SU-DHL-6 (cell line): ENCODE measurements at regions not wholly inside any gene's neighbourhood (a gene's known extent, or its start where the extent isn't known, plus 50 kb on each side); places are given as distances from the start of the nearest gene placed in this dataset.

Experiments
- H2AFZ ChIP-seq: fragments of 200-600 bp; sonication (generic); 2 replicates; pipeline ENCODE4 v1.6.1; 2014; ENCODE audit warnings: low read depth, mild to moderate bottlenecking, moderate library complexity, mixed read lengths, antibody characterized with exemption, low read length; ENCODE audit not compliant: severe bottlenecking
- H3F3A ChIP-seq: fragments of 200-600 bp; shearing (Covaris generic); 2 replicates; pipeline ENCODE4 v1.6.0; 2016; ENCODE audit warnings: antibody characterized with exemption, mild to moderate bottlenecking; ENCODE audit not compliant: insufficient read depth
- H3K27ac ChIP-seq: fragments of 200-600 bp; sonication (generic); 2 replicates; pipeline ENCODE4 v1.5.1; 2016; ENCODE audit warnings: low read depth, mild to moderate bottlenecking, low read length, moderate library complexity, mixed read lengths
- H3K27me3 ChIP-seq: fragments of 200-600 bp; sonication (generic), shearing (Covaris generic); 2 replicates; pipeline ENCODE4 v1.6.0; 2014; ENCODE audit warnings: mild to moderate bottlenecking, low read length
- H3K36me3 ChIP-seq: fragments of 200-600 bp; sonication (generic); 2 replicates; pipeline ENCODE4 v1.6.1; 2014; ENCODE audit warnings: mild to moderate bottlenecking, low read length, mixed read lengths
- H3K4me2 ChIP-seq: fragments of 300-600, 200-600 bp; shearing (Covaris generic), sonication (generic); 2 replicates; pipeline ENCODE4 v1.6.0; 2014; ENCODE audit warnings: low read length, low read depth, mild to moderate bottlenecking; ENCODE audit not compliant: poor library complexity, severe bottlenecking
- H3K4me3 ChIP-seq: fragments of 200-600 bp; sonication (generic); 2 replicates; pipeline ENCODE4 v1.5.1; 2014; ENCODE audit warnings: antibody characterized with exemption, low read length, mild to moderate bottlenecking, mixed read lengths; ENCODE audit not compliant: insufficient read depth, poor library complexity, severe bottlenecking
- H3K79me2 ChIP-seq: fragments of 200-600 bp; sonication (generic); 2 replicates; pipeline ENCODE4 v1.6.1; 2014; ENCODE audit warnings: mild to moderate bottlenecking, low read length, moderate library complexity; ENCODE audit not compliant: insufficient read depth
- H3K9ac ChIP-seq: fragments of 200-600 bp; sonication (generic); 2 replicates; pipeline ENCODE4 v1.7.0; 2014; ENCODE audit warnings: mild to moderate bottlenecking, low read length
- H3K9me2 ChIP-seq: fragments of 200-600 bp; sonication (generic); replicated peaks from 2 replicates; pipeline ENCODE4 v1.6.1; 2014; ENCODE audit warnings: low read length; ENCODE audit not compliant: insufficient read depth
- H3K9me3 ChIP-seq: fragments of 200-600 bp; sonication (generic); 2 replicates; pipeline ENCODE4 v1.6.1; 2014; ENCODE audit warnings: low read length, mixed read lengths; ENCODE audit not compliant: insufficient read depth
- H4K20me1 ChIP-seq: fragments of 200-600 bp; sonication (generic); 2 replicates; pipeline ENCODE4 v1.6.1; 2014; ENCODE audit warnings: low read depth, mild to moderate bottlenecking, antibody characterized with exemption, low read length, moderate library complexity, mixed read lengths
- CTCF ChIP-seq: fragments of 200-600 bp; sonication (generic); IDR thresholded peaks from one replicate; pipeline ENCODE4 v1.5.1; 2017; ENCODE audit warnings: antibody characterized with exemption, mild to moderate bottlenecking, low read length, moderate library complexity; ENCODE audit not compliant: insufficient read depth, poor library complexity, severe bottlenecking
- EZH2phosphoT487 ChIP-seq: fragments of 200-600 bp; sonication (generic), shearing (Covaris generic); conservative IDR thresholded peaks from 2 replicates; pipeline ENCODE4 v1.6.1; 2018; ENCODE audit warnings: mild to moderate bottlenecking, antibody characterized with exemption, low read length, moderate library complexity, mixed read lengths

- no peak overlapping the region for H2AFZ ChIP-seq
- H3K9ac ChIP-seq: no peak overlapping the region
- no peaks in the 10 kb centered on the region for H3K9me3 ChIP-seq
- no peak overlapping the region for H3K27ac ChIP-seq
- TF ChIP-seq CTCF (no peak), EZH2phosphoT487 (no peak)
- no peaks in the 10 kb centered on the region for H3K9me2 ChIP-seq
- no peak overlapping the region for H3K4me2 ChIP-seq
- no peaks in the 10 kb centered on the region for H3K79me2 ChIP-seq
- H3K27me3 ChIP-seq: no peaks in the 10 kb centered on the region
- H3K36me3 ChIP-seq: no peaks in the 10 kb centered on the region
- no peaks in the 10 kb centered on the region for H4K20me1 ChIP-seq
- no peaks in the 10 kb centered on the region for H3F3A ChIP-seq
- no peak overlapping the region for H3K4me3 ChIP-seq
Observed at GRCh38 chr4:178535939-178536579, 1093.8 kb upstream of the AGA start.

GRCh38 chr4:178553201-178553600 lies 1111.0 kb upstream of the AGA start:
- Histone ChIP-seq H3K79me2 (no peaks in the 10 kb centered on the region), H3K9me3 (no peaks in the 10 kb centered on the region), H3K4me3 (no peak overlapping the region), H3K27me3 (no peaks in the 10 kb centered on the region), H3F3A (no peaks in the 10 kb centered on the region), H3K27ac (no peak overlapping the region), H3K36me3 (no peaks in the 10 kb centered on the region), H4K20me1 (no peaks in the 10 kb centered on the region), H3K9me2 (no peaks in the 10 kb centered on the region), H3K4me2 (no peak overlapping the region), H3K9ac (no peak overlapping the region), H2AFZ (no peak overlapping the region)
- TF ChIP-seq CTCF (no peak), EZH2phosphoT487 (no peak)

- no peak overlapping the region for H3K27ac ChIP-seq
- H3K27me3 ChIP-seq: no peaks in the 10 kb centered on the region
- H3K9me2 ChIP-seq: no peaks in the 10 kb centered on the region
- no peaks in the 10 kb centered on the region for H3F3A ChIP-seq
- no peak overlapping the region for H3K4me2 ChIP-seq
- H3K9ac ChIP-seq: no peak overlapping the region
- H3K79me2 ChIP-seq: no peaks in the 10 kb centered on the region
- H3K4me3 ChIP-seq: no peak overlapping the region
- no peaks in the 10 kb centered on the region for H3K36me3 ChIP-seq
- no peak for TF ChIP-seq EZH2phosphoT487
- TF ChIP-seq CTCF: no peak
- no peak overlapping the region for H2AFZ ChIP-seq
- no peaks in the 10 kb centered on the region for H3K9me3 ChIP-seq
- H4K20me1 ChIP-seq: no peaks in the 10 kb centered on the region
Observed at GRCh38 chr4:178554352-178554751, 1112.1 kb upstream of the AGA start.
